KMS-11 (cell line): ENCODE measurements at regions not wholly inside any gene's neighbourhood (a gene's known extent, or its start where the extent isn't known, plus 50 kb on each side); places are given as distances from the start of the nearest gene placed in this dataset.

Experiments used
- H2AFZ ChIP-seq: fragments of 200-600 bp; sonication (generic); 2 replicates; pipeline ENCODE4 v1.6.1; 2016; ENCODE audit warnings: antibody characterized with exemption, mixed run types, low read depth
- H3K27ac ChIP-seq: fragments of 200-600 bp; sonication (generic); 2 replicates; pipeline ENCODE4 v1.6.1; 2016; ENCODE audit warnings: mild to moderate bottlenecking, mixed run types
- H3K27me3 ChIP-seq: fragments of 200-600 bp; sonication (generic); 2 replicates; pipeline ENCODE4 v1.6.1; 2017; ENCODE audit warnings: mild to moderate bottlenecking, low read depth, mixed run types, moderate library complexity; ENCODE audit not compliant: insufficient read depth
- H3K36me3 ChIP-seq: fragments of 200-600 bp; sonication (generic); 2 replicates; pipeline ENCODE4 v1.6.1; 2017; ENCODE audit warnings: mild to moderate bottlenecking, mixed run types; ENCODE audit not compliant: insufficient read depth
- H3K4me1 ChIP-seq: fragments of 200-600 bp; sonication (generic); 2 replicates; pipeline ENCODE4 v1.6.1; 2016; ENCODE audit warnings: mild to moderate bottlenecking, low read depth, mixed run types; ENCODE audit not compliant: poor library complexity, severe bottlenecking
- H3K4me2 ChIP-seq: fragments of 200-600 bp; sonication (generic); 2 replicates; pipeline ENCODE4 v1.7.0; 2016; ENCODE audit warnings: mild to moderate bottlenecking, mixed run types
- H3K4me3 ChIP-seq: fragments of 200-600 bp; sonication (generic); IDR thresholded peaks from 2 replicates; pipeline ENCODE4 v1.6.1; 2017; ENCODE audit warnings: low read depth, low read length, mixed read lengths; ENCODE audit not compliant: insufficient read depth
- H3K79me2 ChIP-seq: fragments of 200-600 bp; sonication (generic); 2 replicates; pipeline ENCODE4 v1.6.1; 2016; ENCODE audit warnings: low read depth, mixed run types; ENCODE audit not compliant: insufficient read depth
- H3K9ac ChIP-seq: fragments of 200-600 bp; sonication (generic); 2 replicates; pipeline ENCODE4 v1.6.1; 2016; ENCODE audit warnings: mild to moderate bottlenecking, mixed run types
- H4K20me1 ChIP-seq: fragments of 200-600 bp; sonication (generic); 2 replicates; pipeline ENCODE4 v1.6.1; 2016; ENCODE audit warnings: mild to moderate bottlenecking, mixed run types; ENCODE audit not compliant: insufficient read depth
- TF ChIP-seq, protein P1 (sequence below): fragments of 200-600 bp; sonication (generic); conservative IDR thresholded peaks from 2 replicates; pipeline ENCODE4 v1.6.1; 2017; ENCODE audit warnings: low read depth, mild to moderate bottlenecking, antibody characterized with exemption, low read length, moderate library complexity, mixed read lengths

DNA sequence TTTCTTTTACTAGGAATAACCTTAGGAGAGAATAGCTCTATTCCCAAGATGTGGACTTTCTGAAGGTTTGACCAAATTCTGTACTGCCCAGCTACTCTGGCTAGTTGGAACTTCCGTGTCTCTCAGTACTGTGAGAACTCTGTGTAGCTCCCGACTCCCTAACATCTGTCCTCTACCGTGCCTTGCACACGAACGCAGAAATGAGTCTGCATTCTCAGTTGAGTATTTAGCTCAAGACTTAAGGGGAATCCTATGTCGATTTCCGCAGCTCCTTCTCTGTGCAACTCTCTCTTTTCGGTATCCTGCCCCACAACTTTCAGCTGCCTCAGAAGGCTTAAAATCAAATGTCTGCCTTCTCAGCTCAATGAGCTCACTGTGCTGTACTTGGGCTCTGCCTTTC lies 86.7 kb upstream of the EPHB3 start:
- H3K9ac ChIP-seq: no peak overlapping the region
- H3K4me3 ChIP-seq: no peak overlapping the region
- H3K36me3 ChIP-seq: no peaks in the 10 kb centered on the region
- TF ChIP-seq, protein P1, sequence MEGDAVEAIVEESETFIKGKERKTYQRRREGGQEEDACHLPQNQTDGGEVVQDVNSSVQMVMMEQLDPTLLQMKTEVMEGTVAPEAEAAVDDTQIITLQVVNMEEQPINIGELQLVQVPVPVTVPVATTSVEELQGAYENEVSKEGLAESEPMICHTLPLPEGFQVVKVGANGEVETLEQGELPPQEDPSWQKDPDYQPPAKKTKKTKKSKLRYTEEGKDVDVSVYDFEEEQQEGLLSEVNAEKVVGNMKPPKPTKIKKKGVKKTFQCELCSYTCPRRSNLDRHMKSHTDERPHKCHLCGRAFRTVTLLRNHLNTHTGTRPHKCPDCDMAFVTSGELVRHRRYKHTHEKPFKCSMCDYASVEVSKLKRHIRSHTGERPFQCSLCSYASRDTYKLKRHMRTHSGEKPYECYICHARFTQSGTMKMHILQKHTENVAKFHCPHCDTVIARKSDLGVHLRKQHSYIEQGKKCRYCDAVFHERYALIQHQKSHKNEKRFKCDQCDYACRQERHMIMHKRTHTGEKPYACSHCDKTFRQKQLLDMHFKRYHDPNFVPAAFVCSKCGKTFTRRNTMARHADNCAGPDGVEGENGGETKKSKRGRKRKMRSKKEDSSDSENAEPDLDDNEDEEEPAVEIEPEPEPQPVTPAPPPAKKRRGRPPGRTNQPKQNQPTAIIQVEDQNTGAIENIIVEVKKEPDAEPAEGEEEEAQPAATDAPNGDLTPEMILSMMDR: no peak
- no peaks in the 10 kb centered on the region for H4K20me1 ChIP-seq
- H3K27me3 ChIP-seq: no peaks in the 10 kb centered on the region
- H3K4me2 ChIP-seq: no peak overlapping the region
- no peak overlapping the region for H3K27ac ChIP-seq
- H3K4me1 ChIP-seq: no peaks in the 10 kb centered on the region
- no peak overlapping the region for H2AFZ ChIP-seq
- H3K79me2 ChIP-seq: no peaks in the 10 kb centered on the region

DNA sequence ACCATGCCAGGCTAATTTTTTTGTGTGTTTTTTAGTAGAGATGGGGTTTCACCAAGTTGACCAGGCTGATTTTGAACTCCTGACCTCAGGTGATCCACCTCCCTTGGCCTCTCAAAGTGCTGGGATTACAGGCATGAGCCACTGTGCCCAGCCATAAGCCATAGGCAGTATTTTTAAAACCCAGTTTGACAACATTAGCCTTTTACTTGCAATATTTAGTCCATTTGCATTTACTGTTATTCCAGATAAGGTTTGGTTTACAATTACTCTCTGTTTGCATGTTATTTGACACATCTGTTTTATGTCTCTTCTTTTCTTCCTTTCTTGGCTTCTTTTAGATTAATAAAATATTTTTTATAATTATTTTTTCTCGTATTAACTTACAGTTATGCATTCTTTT lies 83.6 kb upstream of the EPHB3 start:
- TF ChIP-seq, protein P1: no peak
- no peaks in the 10 kb centered on the region for H4K20me1 ChIP-seq

DNA sequence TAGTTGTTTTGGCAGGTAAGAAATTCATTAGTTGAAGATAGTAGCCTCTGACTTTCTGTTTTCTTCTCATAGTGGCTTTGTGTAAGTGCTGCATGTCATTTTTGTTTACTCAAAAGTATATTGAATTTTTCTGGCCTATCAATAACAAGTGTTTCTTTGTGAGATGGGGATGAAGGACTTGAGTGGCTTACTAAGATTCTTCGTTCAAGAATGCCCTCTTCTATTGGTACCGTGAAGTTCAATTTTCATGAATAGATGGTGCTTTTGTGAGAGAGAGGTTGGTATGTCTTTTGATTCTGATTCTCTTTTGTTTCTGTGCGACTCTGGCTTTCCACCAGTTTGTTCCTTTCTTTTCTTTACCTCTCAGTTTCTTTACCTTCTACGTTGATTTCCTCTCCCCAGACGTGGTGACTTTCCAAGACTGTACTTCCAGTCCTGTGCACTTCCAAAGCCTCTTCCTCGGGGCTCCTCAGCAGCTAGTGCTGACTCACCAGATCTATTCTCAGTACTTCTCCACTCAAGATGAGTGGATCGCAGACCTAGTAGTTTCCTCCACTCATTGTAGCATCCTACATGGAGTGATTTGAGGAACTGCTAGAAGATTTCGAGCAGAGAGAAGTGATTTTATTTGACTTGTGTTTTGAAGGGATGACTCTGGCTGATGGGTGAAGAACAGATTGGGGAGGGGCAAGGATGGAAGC lies 82.0 kb upstream of the EPHB3 start:
- Histone ChIP-seq H3K27ac (no peak overlapping the region), H3K79me2 (no peaks in the 10 kb centered on the region), H3K4me1 (no peaks in the 10 kb centered on the region), H2AFZ (no peak overlapping the region), H3K4me2 (no peak overlapping the region), H3K4me3 (no peak overlapping the region), H4K20me1 (no peaks in the 10 kb centered on the region), H3K9ac (no peak overlapping the region), H3K27me3 (no peaks in the 10 kb centered on the region), H3K36me3 (no peaks in the 10 kb centered on the region)
- TF ChIP-seq, protein P1: no peak

More for the DNA sequence above, 83.6 kb upstream of the EPHB3 start:
- Histone ChIP-seq H3K4me1 (no peaks in the 10 kb centered on the region), H3K4me3 (no peak overlapping the region), H3K36me3 (no peaks in the 10 kb centered on the region), H3K4me2 (no peak overlapping the region), H2AFZ (no peak overlapping the region), H3K79me2 (no peaks in the 10 kb centered on the region), H3K27ac (no peak overlapping the region), H3K9ac (no peak overlapping the region), H3K27me3 (no peaks in the 10 kb centered on the region)

DNA sequence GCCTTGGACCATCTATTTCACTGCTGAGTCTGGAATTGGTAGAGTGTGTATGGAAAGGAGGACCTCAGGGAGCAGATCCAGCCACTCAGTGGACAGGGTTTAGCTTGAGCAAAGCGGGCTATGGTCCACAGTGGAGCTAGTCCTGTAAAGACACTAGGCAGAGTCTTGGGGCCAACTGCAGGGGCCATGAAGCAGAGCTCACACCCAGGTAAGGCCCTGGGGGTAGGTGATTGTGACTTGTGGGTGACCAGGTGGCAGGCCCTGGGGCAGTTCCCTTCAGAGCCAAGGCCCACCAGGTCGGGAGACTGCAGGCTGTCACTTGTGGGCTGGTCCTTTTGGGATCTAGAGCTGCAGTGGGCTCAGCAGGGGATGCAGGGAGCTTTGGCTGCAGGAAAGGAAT lies 80.8 kb upstream of the EPHB3 start:
- H4K20me1 ChIP-seq: no peaks in the 10 kb centered on the region
- TF ChIP-seq, protein P1: no peak
- H3K4me3 ChIP-seq: no peak overlapping the region
- no peak overlapping the region for H2AFZ ChIP-seq
- no peak overlapping the region for H3K27ac ChIP-seq
- H3K9ac ChIP-seq: no peak overlapping the region
- H3K4me1 ChIP-seq: no peaks in the 10 kb centered on the region
- H3K27me3 ChIP-seq: no peaks in the 10 kb centered on the region
- H3K36me3 ChIP-seq: no peaks in the 10 kb centered on the region
- H3K79me2 ChIP-seq: no peaks in the 10 kb centered on the region
- H3K4me2 ChIP-seq: no peak overlapping the region
